ENCODE measurements at regions not wholly inside any gene's neighbourhood (a gene's known extent, or its start where the extent isn't known, plus 50 kb on each side); places are given as distances from the start of the nearest gene placed in this dataset.

GRCh38 chr2:136175868-136176267 is 57.9 kb upstream of the CXCR4 start:
- peaks cover 0 to 7% of the 10 kb centered on the region in 2 donors for H3K9me3 ChIP-seq (ENCODE audit: control insufficient read depth in 2 of 2, insufficient read depth in 1 of 2, low read depth in 1 of 2, low read length in 1 of 2)
- H3K4me1 ChIP-seq (ENCODE audit: control insufficient read depth in 3 of 3, insufficient read depth in 2 of 3, low read depth in 1 of 3, low read length in 2 of 3) = no peaks in the 10 kb centered on the region
- no peak for DNase-seq
- no peak overlapping the region for H3K27ac ChIP-seq (ENCODE audit: low read depth in 1 of 3, low read length in 2 of 3)
- no peaks in the 10 kb centered on the region for H3K27me3 ChIP-seq (ENCODE audit: control insufficient read depth in 3 of 3, insufficient read depth in 3 of 3, low read length in 3 of 3)
- no peak overlapping the region for H3K4me3 ChIP-seq (ENCODE audit: low read depth in 1 of 3, low read length in 3 of 3)
- no peaks in the 10 kb centered on the region for H3K36me3 ChIP-seq (ENCODE audit: control insufficient read depth in 3 of 3, insufficient read depth in 2 of 3, low read depth in 1 of 3, low read length in 3 of 3)
- no peak for FAIRE-seq

GRCh38 chr2:136175466-136175865 is 57.5 kb upstream of the CXCR4 start:
- H3K27ac ChIP-seq (ENCODE audit: low read depth in 1 of 3, low read length in 2 of 3) = no peak overlapping the region
- H3K9me3 ChIP-seq (ENCODE audit: control insufficient read depth in 2 of 2, insufficient read depth in 1 of 2, low read depth in 1 of 2, low read length in 1 of 2) = peaks cover 0 to 3% of the 10 kb centered on the region in 2 donors
- no peaks in the 10 kb centered on the region for H3K4me1 ChIP-seq (ENCODE audit: control insufficient read depth in 3 of 3, insufficient read depth in 2 of 3, low read depth in 1 of 3, low read length in 2 of 3)
- H3K4me3 ChIP-seq (ENCODE audit: low read depth in 1 of 3, low read length in 3 of 3) = no peak overlapping the region
- DNase-seq (no peak), FAIRE-seq (no peak)
- H3K27me3 ChIP-seq (ENCODE audit: control insufficient read depth in 3 of 3, insufficient read depth in 3 of 3, low read length in 3 of 3) = no peaks in the 10 kb centered on the region
- H3K36me3 ChIP-seq (ENCODE audit: control insufficient read depth in 3 of 3, insufficient read depth in 2 of 3, low read depth in 1 of 3, low read length in 3 of 3) = no peaks in the 10 kb centered on the region
- 96 to 98% (median 97%) methylated on average over 5 of the region's 5 CpGs for WGBS, 3 donors

DNA sequence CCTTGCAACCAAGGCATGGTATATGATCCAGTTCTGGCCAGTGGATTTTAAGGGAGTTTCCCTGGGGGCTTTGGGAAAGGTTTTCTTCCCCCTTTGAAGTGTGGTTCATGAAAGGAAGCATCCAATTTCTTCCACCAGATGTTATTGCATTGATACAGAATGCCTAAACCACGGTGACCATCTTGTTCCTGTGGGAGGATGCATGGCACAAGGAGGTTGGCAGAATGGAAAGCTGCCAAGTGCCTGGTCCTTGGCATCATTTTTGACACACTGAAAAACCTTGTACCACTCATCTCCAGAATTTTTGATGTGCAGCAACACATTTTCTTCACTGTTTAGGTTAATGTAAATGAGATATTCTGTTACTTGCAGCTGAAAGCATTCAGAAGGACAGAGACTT is 55.2 kb upstream of the CXCR4 start:
- WGBS, 3 donors = 71 to 75% (median 74%) methylated on average over 1 of the region's 1 CpG
- no peak for FAIRE-seq

GRCh38 chr2:136171223-136171622 is 53.3 kb upstream of the CXCR4 start:
- FAIRE-seq = no peak
- no peaks in the 10 kb centered on the region for H3K27me3 ChIP-seq (ENCODE audit: control insufficient read depth in 3 of 3, insufficient read depth in 3 of 3, low read length in 3 of 3)
- no peaks in the 10 kb centered on the region for H3K4me1 ChIP-seq (ENCODE audit: control insufficient read depth in 3 of 3, insufficient read depth in 2 of 3, low read depth in 1 of 3, low read length in 2 of 3)
- H3K36me3 ChIP-seq (ENCODE audit: control insufficient read depth in 3 of 3, insufficient read depth in 2 of 3, low read depth in 1 of 3, low read length in 3 of 3) = no peaks in the 10 kb centered on the region
- H3K27ac ChIP-seq (ENCODE audit: low read depth in 1 of 3, low read length in 2 of 3) = no peak overlapping the region
- H3K9me3 ChIP-seq (ENCODE audit: control insufficient read depth in 2 of 2, insufficient read depth in 1 of 2, low read depth in 1 of 2, low read length in 1 of 2) = no peaks in the 10 kb centered on the region
- H3K4me3 ChIP-seq (ENCODE audit: low read depth in 1 of 3, low read length in 3 of 3) = no peak overlapping the region
- no peak for DNase-seq
- 89 to 96% (median 90%) methylated on average over 4 of the region's 4 CpGs for WGBS, 3 donors

More for the DNA sequence above, 55.2 kb upstream of the CXCR4 start:
- H3K27me3 ChIP-seq (ENCODE audit: control insufficient read depth in 3 of 3, insufficient read depth in 3 of 3, low read length in 3 of 3) = no peaks in the 10 kb centered on the region
- DNase-seq = no peak
- H3K9me3 ChIP-seq (ENCODE audit: control insufficient read depth in 2 of 2, insufficient read depth in 1 of 2, low read depth in 1 of 2, low read length in 1 of 2) = no peaks in the 10 kb centered on the region
- no peaks in the 10 kb centered on the region for H3K36me3 ChIP-seq (ENCODE audit: control insufficient read depth in 3 of 3, insufficient read depth in 2 of 3, low read depth in 1 of 3, low read length in 3 of 3)
- no peak overlapping the region for H3K4me3 ChIP-seq (ENCODE audit: low read depth in 1 of 3, low read length in 3 of 3)
- no peaks in the 10 kb centered on the region for H3K4me1 ChIP-seq (ENCODE audit: control insufficient read depth in 3 of 3, insufficient read depth in 2 of 3, low read depth in 1 of 3, low read length in 2 of 3)
- H3K27ac ChIP-seq (ENCODE audit: low read depth in 1 of 3, low read length in 2 of 3) = no peak overlapping the region

DNA sequence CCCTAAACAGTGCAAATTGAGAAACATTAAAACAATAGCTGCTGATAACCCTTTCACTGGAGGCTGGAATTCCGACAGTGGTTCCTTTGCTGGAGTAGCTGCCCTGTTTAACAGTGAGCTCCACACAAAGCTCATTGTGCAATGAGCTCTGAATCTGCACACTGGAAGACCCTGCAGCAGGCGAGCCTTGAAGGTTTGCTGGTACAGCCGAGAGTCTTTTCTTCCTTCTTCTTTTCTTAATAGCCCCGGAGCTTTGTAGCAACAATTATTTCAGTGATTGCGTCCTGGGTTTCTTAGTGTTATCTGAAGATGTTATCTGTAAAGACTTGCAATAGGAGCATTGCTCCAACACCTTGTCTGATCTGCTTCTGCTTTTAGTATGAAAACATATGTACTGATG is 50.8 kb upstream of the CXCR4 start:
- H3K9me3 ChIP-seq (ENCODE audit: control insufficient read depth in 2 of 2, insufficient read depth in 1 of 2, low read depth in 1 of 2, low read length in 1 of 2) = no peaks in the 10 kb centered on the region
- DNase-seq (no peak), FAIRE-seq (no peak)
- H3K4me3 ChIP-seq (ENCODE audit: low read depth in 1 of 3, low read length in 3 of 3) = no peak overlapping the region
- H3K27me3 ChIP-seq (ENCODE audit: control insufficient read depth in 3 of 3, insufficient read depth in 3 of 3, low read length in 3 of 3) = no peaks in the 10 kb centered on the region
- no peak overlapping the region for H3K27ac ChIP-seq (ENCODE audit: low read depth in 1 of 3, low read length in 2 of 3)
- no peaks in the 10 kb centered on the region for H3K36me3 ChIP-seq (ENCODE audit: control insufficient read depth in 3 of 3, insufficient read depth in 2 of 3, low read depth in 1 of 3, low read length in 3 of 3)
- 51 to 64% (median 58%) methylated on average over 5 of the region's 5 CpGs for WGBS, 3 donors
- no peaks in the 10 kb centered on the region for H3K4me1 ChIP-seq (ENCODE audit: control insufficient read depth in 3 of 3, insufficient read depth in 2 of 3, low read depth in 1 of 3, low read length in 2 of 3)

DNA sequence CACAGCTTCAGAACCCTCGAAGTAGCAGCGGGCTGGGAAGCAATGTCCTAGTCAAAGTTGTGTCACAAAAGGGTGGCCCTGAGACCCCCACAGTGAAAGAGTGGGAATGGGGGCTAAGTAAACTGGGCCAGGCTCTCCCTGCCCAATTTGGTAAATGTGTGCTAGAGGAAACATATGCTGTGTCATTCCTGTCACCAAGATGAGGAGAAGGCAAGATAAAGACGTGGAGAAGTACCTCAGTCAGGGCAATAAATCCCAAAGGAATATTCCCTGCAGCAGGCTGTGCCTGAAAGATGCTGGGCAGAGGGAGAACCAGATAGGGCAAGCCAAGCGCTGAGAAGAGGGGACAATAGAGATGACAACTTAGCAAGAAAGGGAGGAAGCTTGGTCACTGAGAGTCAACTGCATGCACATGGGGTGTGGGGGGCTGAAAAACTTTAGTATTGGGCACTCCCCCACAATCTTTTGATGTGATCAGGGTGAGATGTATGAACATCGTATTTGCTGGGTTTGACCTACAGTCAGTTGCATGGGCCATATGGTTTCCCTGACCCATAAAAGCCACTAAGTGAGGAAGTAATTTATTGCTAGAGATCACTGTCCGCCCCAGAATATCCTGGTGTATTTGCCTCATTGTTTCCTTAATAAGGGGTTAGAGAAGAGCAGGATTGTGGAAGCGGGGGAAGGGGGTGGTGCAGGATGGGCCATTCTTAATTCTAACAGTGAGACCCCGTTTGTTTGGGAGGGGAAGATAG is 49.9 kb upstream of the CXCR4 start:
- H3K27me3 ChIP-seq (ENCODE audit: control insufficient read depth in 3 of 3, insufficient read depth in 3 of 3, low read length in 3 of 3) = no peaks in the 10 kb centered on the region
- DNase-seq = no peak
- H3K9me3 ChIP-seq (ENCODE audit: control insufficient read depth in 2 of 2, insufficient read depth in 1 of 2, low read depth in 1 of 2, low read length in 1 of 2) = no peaks in the 10 kb centered on the region
- 54 to 67% (median 65%) methylated on average over 8 of the region's 8 CpGs for WGBS, 3 donors
- no peak overlapping the region for H3K4me3 ChIP-seq (ENCODE audit: low read depth in 1 of 3, low read length in 3 of 3)
- no peak overlapping the region for H3K27ac ChIP-seq (ENCODE audit: low read depth in 1 of 3, low read length in 2 of 3)
- FAIRE-seq = no peak
- H3K36me3 ChIP-seq (ENCODE audit: control insufficient read depth in 3 of 3, insufficient read depth in 2 of 3, low read depth in 1 of 3, low read length in 3 of 3) = no peaks in the 10 kb centered on the region
- H3K4me1 ChIP-seq (ENCODE audit: control insufficient read depth in 3 of 3, insufficient read depth in 2 of 3, low read depth in 1 of 3, low read length in 2 of 3) = no peaks in the 10 kb centered on the region

Data from small intestine (tissue), 7 donors.